ENCODE measurements at regions not wholly inside any gene's neighbourhood (a gene's known extent, or its start where the extent isn't known, plus 50 kb on each side); places are given as distances from the start of the nearest gene placed in this dataset.

- DNase-seq (ENCODE audit: low spot score in 2 of 2), result no peak
- TF ChIP-seq POLR2A (IDR thresholded peaks at IDR 0.05) (no peak), CTCF (IDR thresholded peaks at IDR 0.05) (no peak)
- intact Hi-C loops (cut with DNase I; ENCODE audit: low total_unique reads), result no loop called here
- H3K4me3 ChIP-seq (ENCODE audit: low read depth, poor library complexity, severe bottlenecking), result no peak overlapping the region
- WGBS, 2 donors, result 85 to 90% methylated on average over 8 of the region's 8 CpGs
Measured at GRCh38 chr20:47406849-47407682, 50.6 kb upstream of the ZMYND8 start.

GRCh38 chr20:47411161-47411560, 54.7 kb upstream of the ZMYND8 start:
- H3K4me3 ChIP-seq (ENCODE audit: low read depth, poor library complexity, severe bottlenecking), result no peak overlapping the region
- TF ChIP-seq CTCF (IDR thresholded peaks at IDR 0.05) (no peak), POLR2A (IDR thresholded peaks at IDR 0.05) (no peak)
- intact Hi-C loops (cut with DNase I; ENCODE audit: low total_unique reads), result no loop called here
- DNase-seq (ENCODE audit: low spot score in 2 of 2), result peak in 1 of 2 donors; percentile 25
- WGBS, 2 donors, result 38 to 52% methylated on average over 5 of the region's 5 CpGs

GRCh38 chr20:47412083-47412482, 55.6 kb upstream of the ZMYND8 start:
- no peak overlapping the region for H3K4me3 ChIP-seq (ENCODE audit: low read depth, poor library complexity, severe bottlenecking)
- TF ChIP-seq CTCF (IDR thresholded peaks at IDR 0.05) (no peak), POLR2A (IDR thresholded peaks at IDR 0.05) (no peak)
- no peak for DNase-seq (ENCODE audit: low spot score in 2 of 2)
- 74 to 92% methylated on average over 4 of the region's 4 CpGs for WGBS, 2 donors
- intact Hi-C loops (cut with DNase I; ENCODE audit: low total_unique reads), result no loop called here

- WGBS, 2 donors, result 90 to 93% methylated on average over 8 of the region's 8 CpGs
- H3K4me3 ChIP-seq (ENCODE audit: low read depth, poor library complexity, severe bottlenecking), result no peak overlapping the region
- intact Hi-C loops (cut with DNase I; ENCODE audit: low total_unique reads), result no loop called here
- TF ChIP-seq POLR2A (IDR thresholded peaks at IDR 0.05), result no peak
- no peak for TF ChIP-seq CTCF (IDR thresholded peaks at IDR 0.05)
- no peak for DNase-seq (ENCODE audit: low spot score in 2 of 2)
Measured at GRCh38 chr20:47413189-47413588, 56.7 kb upstream of the ZMYND8 start.

GRCh38 chr20:47417245-47418068, 61.0 kb upstream of the ZMYND8 start:
- DNase-seq (ENCODE audit: low spot score in 2 of 2), result no peak
- 91 to 93% methylated on average over 7 of the region's 7 CpGs for WGBS, 2 donors
- intact Hi-C loops (cut with DNase I; ENCODE audit: low total_unique reads), result no loop called here
- no peak for TF ChIP-seq CTCF (IDR thresholded peaks at IDR 0.05)
- TF ChIP-seq POLR2A (IDR thresholded peaks at IDR 0.05), result no peak
- H3K4me3 ChIP-seq (ENCODE audit: low read depth, poor library complexity, severe bottlenecking), result no peak overlapping the region
